GM21576 (cell line): ENCODE measurements at regions not wholly inside any gene's neighbourhood (a gene's known extent, or its start where the extent isn't known, plus 50 kb on each side); places are given as distances from the start of the nearest gene placed in this dataset.

ENCODE experiments used
- ATAC-seq: cut with Tn5 transposase; IDR thresholded peaks from one replicate; pipeline ENCODE4 v1.9.1; 2021; ENCODE audit warnings: mild to moderate bottlenecking, moderate library complexity; ENCODE audit not compliant: unreplicated experiment

DNA sequence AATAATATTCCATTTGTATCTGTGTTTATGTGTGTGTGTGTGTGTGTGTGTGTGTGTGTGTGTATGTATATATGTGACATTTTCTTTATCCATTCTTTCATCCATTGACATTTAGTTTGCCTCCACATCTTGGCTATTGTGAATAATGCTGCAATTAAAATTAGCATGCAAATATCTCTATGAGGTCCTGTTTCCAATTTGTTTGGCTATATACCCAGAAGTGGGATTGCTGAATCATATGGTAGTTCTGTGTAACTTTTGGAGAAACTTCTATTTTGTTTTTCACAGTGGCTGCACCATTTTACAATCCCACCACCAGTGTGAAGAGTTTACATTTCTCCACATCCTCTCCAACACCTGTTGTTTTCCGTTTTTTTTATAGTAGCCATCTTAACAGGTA lies 53.1 kb downstream of the CH25H start:
- ATAC-seq = no peak

DNA sequence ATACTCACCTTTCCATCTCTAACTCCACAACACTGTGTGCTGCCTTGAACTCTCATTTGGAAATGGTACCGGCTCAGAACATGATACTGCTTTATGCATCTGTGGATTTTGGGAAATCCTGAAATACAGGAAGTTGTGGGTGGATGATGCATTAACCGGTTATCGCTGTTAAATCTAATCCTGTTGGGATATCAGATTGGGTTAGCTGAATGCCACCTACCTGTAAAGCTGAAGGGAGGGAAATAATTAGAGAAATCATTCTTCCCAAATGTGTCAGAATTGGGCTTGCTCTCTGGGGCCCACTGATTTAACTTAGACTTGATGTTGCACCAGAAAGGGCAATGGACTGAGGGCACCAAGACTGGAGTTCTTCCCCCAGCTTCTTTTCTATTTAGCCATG lies 54.0 kb downstream of the CH25H start:
- no peak for ATAC-seq

DNA sequence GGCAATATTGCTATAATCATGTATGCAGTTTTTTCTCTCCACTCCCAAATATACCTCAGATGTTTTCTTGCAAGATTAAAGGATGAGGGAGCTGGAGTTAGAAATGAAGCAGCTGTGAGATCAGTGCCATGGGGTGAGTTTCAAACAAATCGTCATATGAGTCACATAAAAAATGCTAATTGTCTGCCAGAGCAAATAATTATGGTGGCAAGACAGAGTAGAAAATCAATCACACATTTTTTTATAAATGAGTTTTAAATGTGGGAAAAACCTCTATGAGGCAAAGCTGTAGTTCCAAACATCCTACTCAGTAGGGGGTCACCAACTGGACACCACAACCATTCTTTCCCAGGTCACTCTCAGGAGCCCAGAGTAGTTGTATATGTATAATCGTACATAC lies 55.3 kb downstream of the CH25H start:
- no peak for ATAC-seq

DNA sequence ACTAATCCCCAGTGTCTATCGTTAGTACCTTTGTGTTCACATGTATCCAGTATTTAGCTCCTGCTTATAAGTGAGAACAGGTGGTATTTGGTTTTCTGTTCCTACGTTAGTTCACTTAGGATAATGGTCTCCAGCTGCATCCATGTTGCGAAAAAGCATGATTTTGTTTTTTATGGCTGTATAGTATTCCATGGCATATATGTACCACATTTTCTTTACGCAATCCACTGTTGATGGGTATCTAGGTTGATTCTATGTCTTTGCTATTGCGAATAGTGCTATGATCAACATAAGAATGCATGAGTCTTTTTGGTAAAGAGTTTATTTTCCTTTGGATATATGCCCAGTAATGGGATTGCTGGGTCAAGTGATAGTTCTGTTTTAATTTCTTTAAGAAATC lies 59.1 kb downstream of the CH25H start:
- ATAC-seq = no peak

DNA sequence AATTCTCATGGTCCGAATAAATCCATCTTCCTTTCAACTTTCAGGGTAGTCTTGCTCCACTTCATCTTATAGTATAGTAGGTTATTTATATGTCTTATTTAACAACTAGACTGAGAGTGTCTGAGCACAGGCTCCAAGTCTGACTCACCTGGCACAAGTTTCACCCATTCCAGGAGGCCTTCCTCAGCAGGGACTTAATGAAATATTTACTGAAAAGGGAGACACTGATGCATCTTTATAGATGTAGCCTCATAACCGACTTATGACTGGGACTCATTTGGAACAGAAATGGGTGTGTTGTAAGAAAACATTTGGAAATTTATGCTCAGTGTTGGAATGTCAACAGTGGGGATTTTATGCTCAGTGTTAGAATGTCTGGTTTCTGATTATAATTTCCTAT lies 59.9 kb downstream of the CH25H start:
- no peak for ATAC-seq

DNA sequence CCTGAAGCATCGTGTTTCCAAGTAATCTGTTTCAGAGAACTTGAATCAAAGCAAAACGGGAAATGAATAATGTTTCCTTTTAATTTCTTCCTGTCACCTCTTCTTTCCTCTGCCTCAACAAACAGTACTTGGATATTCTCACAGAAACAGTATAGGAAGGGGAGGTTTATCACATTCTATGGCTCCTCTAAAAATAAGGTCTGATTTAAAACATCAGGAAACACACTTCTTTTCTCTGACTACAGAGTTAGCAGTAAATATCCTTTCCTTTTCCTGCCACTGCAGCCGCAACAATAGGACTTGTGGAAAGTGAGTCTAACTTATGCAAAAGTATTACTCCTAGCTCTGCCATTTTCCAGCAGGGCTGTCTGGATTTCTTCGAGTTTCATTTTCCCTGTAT lies 62.3 kb downstream of the CH25H start:
- no peak for ATAC-seq

DNA sequence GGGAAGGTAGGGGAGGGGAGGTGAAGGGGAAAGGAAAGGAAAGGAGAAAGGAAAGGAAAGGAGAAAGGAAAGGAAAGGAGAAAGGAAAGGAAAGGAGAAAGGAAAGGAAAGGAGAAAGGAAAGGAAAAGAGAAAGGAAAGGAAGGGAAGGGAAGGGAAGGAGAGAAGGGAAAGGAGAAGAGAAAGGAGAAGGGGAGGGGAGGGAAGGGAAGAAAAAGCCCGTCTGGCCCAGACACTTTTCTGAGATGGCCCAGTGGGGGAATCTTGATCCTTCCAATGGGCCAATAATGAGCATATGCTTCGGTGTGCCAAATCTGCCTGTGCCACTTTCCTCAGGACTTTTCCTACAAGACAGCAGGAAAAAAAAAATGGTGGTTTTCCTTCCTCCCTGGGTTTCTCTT lies 64.5 kb downstream of the CH25H start:
- no peak for ATAC-seq

DNA sequence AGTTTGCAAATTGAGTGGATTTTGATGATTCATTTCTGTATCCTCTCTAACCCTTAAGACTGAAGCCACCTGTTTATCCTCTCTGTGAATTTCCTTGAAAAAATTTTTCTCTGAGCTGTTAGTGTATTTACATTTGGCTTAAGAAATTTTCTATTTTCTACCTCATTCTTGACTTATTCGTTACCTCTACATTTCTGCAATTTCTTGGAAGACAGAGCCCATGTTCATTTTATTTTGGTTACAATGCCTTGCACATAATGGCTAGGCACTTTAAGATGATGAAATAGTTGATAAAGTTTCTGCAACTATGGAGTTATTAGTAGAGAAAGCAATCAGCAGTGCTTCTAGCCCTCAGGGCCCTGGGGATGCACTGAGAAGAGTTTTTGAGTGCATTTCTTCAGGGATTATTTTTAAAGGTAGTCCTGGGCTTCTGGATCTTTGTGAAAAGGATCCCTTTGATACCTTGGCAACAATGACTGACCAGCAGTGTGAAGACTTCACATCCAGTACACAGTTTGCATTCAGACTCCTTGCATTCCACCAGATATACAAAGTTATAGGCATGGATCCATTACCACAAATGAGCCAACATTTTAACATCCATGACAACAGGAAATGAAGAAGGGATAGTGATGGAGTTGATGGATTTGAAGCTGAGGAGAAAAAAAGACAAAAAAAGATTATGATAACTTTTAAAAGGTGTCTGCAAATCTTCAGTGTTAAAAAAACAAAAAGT lies 68.2 kb downstream of the CH25H start:
- no peak for ATAC-seq

DNA sequence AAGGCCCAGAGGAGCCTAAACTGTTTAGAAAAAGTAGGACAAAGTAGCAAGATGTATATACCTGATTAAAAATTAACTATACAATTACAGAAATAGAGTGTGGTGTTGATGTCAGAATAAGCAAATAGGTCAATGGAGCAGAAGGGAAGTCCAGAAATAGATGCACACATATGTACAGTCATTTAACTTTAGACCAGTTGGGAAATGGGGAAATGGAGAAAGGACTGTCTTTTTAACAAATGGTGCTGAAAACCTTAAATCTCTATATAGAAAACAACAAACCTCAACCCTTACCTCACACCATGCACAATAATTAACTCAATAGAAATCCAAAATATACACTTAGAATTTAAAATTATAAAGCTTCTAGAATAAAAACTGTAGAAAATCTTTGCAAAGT lies 72.2 kb downstream of the CH25H start:
- ATAC-seq = peak; percentile 59

DNA sequence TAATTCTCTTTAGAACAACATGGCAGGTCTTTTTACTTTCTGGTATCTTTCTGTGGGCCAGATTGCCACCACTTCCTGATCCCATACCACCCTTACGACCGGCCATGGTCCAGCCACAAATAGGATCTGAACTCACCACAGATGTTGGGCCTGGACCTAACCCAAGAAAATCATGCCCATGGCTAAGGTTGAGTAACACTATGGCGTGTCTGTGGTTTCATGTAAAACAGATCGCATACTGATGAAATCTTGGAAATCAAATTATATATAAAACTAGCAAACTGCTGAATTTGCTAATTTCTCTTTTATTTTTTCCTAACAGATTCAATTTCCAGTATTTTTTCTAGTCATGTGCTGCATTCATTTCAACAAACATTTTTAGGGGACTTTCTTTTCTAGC lies 77.2 kb downstream of the CH25H start:
- no peak for ATAC-seq

DNA sequence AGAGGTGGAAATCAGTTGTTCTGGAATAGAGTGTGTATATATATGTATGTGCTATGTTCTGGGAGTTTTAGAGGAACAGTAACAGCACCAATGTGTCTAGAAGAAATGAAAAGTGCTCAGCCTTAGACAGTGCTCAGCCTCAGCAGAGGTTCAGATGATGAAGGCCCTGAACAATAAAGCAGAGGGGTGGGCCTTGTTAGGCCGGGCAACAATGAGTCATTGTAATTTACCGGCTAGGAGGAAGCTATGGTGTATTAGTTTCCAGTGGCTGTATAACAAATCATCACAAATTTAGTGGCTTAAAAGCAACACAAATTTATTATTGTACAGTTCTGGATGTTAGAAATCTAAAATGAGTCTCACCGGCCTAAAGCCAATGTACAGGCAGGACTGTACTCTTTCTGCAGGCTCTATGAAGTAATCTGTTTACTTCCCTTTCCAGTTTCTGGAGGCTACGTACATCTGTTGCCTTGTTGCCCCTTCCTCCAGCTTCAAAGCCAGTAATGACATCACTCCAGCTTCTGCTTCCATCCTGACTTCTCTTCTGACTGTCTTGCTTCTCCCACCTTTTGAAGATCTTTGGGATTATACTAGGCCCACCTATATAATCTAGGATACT lies 84.6 kb downstream of the CH25H start:
- ATAC-seq = no peak

DNA sequence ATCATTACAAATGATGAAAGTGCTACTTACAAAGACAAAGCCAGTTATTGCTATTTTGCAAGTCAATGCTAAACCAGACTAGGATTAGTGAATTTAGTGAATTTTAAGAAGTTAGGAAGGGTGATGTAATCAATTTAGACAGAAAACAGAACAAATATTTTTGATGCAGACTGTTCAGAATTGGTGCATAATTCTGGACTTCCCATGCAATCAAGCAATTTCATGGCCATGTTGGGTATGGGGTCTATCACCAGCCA lies 85.4 kb downstream of the CH25H start:
- no peak for ATAC-seq

DNA sequence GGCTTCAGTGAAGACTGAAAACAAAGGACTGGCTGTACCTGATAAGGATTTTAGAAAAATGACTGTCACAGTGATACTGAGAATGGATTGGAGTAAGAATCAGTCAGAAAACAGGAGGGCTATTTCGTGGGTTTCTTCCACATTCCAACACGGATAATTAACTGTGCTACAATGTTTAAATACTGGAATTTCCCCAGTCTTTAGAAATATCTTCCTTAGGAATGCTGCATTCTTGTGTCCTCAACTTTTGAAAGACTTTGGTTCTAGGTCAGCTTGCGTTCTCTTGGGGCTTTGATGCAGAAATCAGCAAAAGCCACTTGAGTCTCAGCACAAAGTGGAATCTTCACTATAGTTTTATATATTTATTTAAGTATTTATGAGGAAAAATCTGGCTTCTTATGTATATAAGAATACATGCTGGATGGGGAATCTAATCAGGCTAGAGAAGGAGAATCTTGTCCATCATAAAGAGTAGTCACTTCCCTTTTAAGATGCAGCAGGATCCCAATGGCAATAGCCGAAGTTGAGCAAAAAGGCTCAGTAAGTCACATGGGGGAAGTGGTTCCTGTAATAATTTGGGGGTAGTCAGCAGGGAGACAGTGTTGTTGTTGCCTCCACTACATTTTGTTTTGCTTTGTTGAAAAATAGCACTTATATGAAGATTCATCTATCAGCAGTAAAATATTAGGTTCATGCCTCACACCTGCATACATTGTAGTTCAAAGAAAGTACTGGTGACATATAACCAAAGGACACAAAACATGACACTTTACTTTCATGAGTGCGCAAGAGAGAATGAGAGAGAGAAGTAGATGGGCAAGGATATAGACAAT lies 86.0 kb downstream of the CH25H start:
- no peak for ATAC-seq

DNA sequence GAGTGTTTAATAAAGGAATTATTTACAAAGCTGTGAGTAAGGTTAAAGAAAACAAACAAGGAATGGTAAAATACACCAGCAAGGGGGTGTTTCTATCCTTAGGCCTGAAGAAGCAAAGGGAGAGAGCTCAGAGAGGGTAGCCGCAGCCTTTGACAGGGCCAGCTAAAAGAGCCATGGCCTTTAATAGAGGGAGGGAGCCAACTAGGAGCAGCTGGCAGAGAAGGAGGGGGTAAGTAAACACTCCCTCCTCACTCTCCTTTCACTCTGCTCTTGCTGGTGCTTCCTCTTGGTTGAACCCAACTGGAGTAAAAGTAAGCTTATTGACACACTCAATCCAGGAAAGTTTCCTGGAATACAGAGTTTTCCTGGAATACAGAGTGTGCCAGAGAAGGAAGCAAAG lies 87.5 kb downstream of the CH25H start:
- ATAC-seq = no peak

DNA sequence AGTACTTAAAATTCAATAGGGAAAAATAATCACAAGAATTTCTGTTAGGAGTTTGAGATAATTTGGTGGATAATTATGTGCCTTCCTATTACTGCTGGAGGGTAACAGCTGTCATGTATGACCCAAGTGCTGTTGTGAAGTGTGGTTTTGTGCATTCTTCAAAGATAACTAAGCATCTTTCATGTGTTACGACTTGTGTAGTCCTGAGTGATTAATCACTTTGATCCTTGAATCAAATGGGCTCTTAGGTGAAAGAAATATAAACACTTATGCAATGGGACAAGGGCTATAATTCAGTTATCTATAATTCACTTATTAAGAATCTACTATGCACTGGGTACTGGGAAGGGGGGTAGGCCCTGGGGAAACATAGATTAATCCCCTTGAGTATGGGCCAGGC lies 89.0 kb downstream of the CH25H start:
- no peak for ATAC-seq

DNA sequence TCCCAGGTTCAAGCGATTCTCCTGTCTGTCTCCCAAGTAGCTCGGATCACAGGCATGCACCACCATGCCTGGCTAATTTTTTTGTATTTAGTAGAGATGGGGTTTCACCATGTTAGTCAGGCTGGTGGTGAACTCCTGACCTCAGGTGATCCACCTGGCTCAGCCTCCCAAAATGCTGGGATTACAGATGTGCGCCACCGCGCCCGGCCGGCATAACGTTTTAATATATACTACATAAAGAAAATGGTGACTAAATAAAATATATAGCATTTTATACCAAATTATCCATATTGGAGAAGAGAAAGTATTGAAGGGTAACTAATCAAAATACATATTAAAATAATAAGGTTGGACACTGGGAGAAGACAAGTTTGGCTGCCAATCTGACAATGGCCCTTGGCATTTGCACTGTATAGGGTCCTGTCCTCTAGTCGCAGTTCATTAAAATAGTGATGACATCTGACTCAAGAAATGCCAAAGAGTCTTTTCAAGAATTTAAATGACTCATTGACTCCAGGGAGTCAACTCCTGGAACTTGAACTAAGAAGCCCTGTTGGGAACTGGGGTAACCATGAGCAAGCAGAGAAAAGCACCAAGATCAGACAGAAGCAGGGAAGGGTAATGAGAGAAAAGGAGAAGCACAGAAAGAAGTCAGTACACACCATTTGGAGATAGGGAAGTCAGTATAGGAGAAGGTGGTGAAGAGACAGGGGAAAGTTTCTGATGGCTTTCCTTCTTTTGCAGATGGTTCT lies 91.1 kb downstream of the CH25H start:
- no peak for ATAC-seq

DNA sequence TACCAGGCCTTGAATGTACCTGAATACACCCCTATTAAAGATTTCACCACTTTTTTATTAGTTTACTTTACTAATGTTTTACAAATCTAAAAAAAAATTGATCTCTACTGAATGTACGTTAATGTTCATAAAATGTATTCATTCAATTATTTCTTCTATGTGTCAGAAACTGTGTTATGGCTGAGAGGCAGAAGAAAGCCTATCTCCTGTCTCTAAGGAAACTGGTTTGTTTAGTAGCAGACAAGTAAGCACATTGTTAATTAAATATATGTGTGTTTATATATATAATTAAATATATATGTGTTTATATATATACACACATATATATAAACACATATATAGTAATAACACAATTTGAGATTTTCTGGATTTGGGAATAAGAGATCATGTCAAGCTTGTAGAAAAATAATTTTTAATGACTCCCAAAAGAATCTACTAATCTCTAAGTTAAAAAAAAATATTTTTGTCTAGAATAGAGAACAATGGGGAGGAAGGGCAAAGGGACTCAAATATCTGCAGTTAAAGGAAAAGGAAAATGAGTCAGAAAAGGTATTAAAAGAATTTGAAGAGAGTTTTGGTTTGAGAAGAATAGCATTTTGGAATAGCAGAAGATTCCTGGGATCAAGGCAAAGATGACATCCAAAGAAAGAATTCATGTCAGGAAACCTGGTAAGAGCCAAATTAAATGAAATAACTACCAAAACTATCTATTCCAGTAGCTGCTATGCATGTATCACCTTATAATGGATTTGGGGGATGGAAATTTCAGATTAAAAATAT lies 92.1 kb downstream of the CH25H start:
- no peak for ATAC-seq

DNA sequence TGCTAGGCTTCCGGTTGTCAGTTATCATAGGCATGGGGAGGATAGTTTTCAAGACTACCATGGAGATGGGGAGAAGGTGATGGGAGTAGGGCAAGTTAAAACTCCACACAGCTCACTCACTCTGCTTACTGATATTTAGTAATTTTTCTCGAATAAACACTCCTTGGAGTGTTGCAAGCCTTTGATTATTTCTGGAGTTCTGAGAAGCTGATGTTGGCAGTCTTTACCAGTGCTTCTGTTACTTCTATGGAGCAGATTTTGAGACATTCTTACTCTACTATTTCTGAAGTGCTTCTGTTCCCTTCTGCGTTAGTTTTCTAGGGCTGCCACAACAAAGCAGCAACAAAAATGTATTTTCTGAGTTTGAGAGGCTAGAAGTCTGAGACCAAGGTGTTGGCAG lies 104.4 kb downstream of the CH25H start:
- ATAC-seq = no peak

DNA sequence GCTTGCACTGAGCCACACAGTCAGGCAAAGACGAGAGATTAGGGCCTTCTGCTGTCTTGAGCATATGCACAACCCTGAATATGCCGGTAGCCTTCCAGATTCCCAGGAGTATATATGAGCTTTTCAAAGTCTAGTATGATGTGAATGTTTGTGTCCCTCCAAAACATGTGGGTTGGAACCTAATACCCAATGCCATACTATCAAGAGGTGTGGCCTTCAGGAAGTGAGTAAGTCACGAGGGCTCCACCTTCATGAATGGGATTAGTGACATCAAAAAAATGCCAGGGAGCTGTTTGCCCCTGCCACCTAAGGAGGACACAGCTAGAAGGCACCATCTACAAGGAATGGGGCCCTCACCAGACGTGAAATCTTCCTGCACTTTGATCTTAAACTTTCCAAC lies 105.2 kb downstream of the CH25H start:
- no peak for ATAC-seq

DNA sequence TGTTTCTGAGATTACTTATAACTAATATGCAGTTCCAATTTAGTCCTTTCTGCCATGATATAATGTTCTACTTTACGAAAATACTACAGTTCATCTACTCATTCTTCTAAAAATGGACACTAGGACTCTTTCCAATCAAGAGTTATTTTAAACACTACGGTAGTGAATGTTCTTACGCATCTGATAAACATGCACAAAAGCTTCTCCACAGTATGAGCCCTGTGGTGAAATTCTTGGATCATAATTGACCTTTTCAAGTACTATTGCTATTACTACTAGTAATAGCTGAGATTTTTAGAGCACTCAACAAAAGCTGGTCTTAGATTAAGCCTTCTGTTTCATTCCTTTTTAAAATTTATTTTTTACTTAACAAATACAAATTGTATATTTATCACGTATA lies 106.4 kb downstream of the CH25H start:
- no peak for ATAC-seq

DNA sequence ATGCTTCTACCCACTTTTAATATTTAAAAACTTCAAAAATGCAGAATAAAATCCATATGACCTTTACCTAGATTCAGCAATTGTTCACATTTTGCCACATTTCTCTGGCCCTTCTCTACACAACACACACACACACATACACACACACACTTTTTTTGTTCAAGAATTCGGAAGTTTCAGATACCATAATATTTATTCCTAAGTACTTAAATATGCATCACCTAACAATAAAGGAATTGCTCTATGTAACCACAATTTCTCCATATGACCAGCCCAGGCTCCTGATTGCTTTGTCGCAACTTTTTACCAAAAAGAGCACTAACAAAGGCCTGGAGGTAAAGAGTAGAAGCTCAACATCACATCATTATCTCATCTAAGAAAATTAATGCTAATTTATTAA lies 106.6 kb downstream of the FAS start:
- ATAC-seq = no peak
